Parathyroid adenoma (tissue), 2 donors: ENCODE measurements at regions not wholly inside any gene's neighbourhood (a gene's known extent, or its start where the extent isn't known, plus 50 kb on each side); places are given as distances from the start of the nearest gene placed in this dataset.

Source experiments
- H2AFZ ChIP-seq: fragments of 300-600 bp; sonication (generic); one replicate; pipeline ENCODE4 v1.7.0; 2017; ENCODE audit warnings: antibody characterized with exemption, mild to moderate bottlenecking
- H3K27ac ChIP-seq: fragments of 300-600 bp; sonication (generic); one replicate; pipeline ENCODE4 v1.7.0; 2017
- H3K27me3 ChIP-seq: fragments of 300-600 bp; sonication (generic); one replicate; pipeline ENCODE4 v1.7.0; 2017; ENCODE audit warnings: low read length; ENCODE audit not compliant: control insufficient read depth, insufficient read depth
- H3K36me3 ChIP-seq: fragments of 300-600 bp; sonication (generic); one replicate; pipeline ENCODE4 v1.7.0; 2017; ENCODE audit warnings: low read length; ENCODE audit not compliant: control insufficient read depth, insufficient read depth
- H3K4me1 ChIP-seq: fragments of 300-600 bp; sonication (generic); one replicate; pipeline ENCODE4 v1.7.0; 2017; ENCODE audit warnings: control low read depth
- H3K4me2 ChIP-seq: fragments of 300-600 bp; sonication (generic); one replicate; pipeline ENCODE4 v1.7.0; 2017; ENCODE audit warnings: low read length
- H3K4me3 ChIP-seq: fragments of 300-600 bp; sonication (generic); one replicate; pipeline ENCODE4 v1.7.0; 2017; ENCODE audit warnings: low read depth, low read length
- H3K79me2 ChIP-seq: fragments of 300-600 bp; sonication (generic); one replicate; pipeline ENCODE4 v1.7.0; 2017; ENCODE audit warnings: control low read depth
- H3K9ac ChIP-seq: fragments of 300-600 bp; sonication (generic); one replicate; pipeline ENCODE4 v1.7.0; 2017; ENCODE audit warnings: mild to moderate bottlenecking
- H3K9me3 ChIP-seq: fragments of 300-600 bp; sonication (generic); one replicate; pipeline ENCODE4 v1.7.0; 2017; ENCODE audit warnings: low read length; ENCODE audit not compliant: control insufficient read depth
- TF ChIP-seq, protein P1 (sequence below): fragments of 300-600 bp; sonication (generic); IDR thresholded peaks from one replicate; pipeline ENCODE4 v1.7.0; 2017; ENCODE audit warnings: antibody characterized with exemption, mild to moderate bottlenecking
- donor health status: primary hyperparathyroidism.

- Histone ChIP-seq H3K4me2 (no peak overlapping the region), H3K27me3 (no peaks in the 10 kb centered on the region), H3K9me3 (no peaks in the 10 kb centered on the region), H2AFZ (no peak overlapping the region), H3K9ac (no peak overlapping the region), H3K27ac (no peak overlapping the region), H3K4me1 (no peaks in the 10 kb centered on the region), H3K4me3 (no peak overlapping the region), H3K79me2 (no peaks in the 10 kb centered on the region), H3K36me3 (no peaks in the 10 kb centered on the region)
- TF ChIP-seq, protein P1, sequence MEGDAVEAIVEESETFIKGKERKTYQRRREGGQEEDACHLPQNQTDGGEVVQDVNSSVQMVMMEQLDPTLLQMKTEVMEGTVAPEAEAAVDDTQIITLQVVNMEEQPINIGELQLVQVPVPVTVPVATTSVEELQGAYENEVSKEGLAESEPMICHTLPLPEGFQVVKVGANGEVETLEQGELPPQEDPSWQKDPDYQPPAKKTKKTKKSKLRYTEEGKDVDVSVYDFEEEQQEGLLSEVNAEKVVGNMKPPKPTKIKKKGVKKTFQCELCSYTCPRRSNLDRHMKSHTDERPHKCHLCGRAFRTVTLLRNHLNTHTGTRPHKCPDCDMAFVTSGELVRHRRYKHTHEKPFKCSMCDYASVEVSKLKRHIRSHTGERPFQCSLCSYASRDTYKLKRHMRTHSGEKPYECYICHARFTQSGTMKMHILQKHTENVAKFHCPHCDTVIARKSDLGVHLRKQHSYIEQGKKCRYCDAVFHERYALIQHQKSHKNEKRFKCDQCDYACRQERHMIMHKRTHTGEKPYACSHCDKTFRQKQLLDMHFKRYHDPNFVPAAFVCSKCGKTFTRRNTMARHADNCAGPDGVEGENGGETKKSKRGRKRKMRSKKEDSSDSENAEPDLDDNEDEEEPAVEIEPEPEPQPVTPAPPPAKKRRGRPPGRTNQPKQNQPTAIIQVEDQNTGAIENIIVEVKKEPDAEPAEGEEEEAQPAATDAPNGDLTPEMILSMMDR, result no peak
Observed at GRCh38 chr16:10314317-10314716, 71.5 kb upstream of the ATF7IP2 start.

DNA sequence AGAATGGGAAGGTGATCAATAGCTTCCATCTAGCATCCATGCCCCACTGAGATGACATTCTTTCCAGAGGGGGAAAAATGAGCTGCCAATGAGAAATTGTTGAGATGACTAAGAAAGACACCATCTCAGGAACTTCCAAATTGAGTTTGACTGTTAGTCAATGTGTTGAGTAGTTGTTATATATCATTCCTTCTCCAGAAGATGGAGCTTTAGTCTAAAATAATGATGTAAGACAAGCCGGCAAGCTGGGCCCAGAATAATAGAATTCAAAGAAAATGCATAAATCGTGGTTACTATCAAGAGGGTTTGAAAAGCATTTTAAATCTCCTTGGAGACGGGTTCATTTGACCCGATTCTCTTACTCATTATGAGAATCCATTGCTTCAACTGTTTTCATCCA, 71.0 kb upstream of the ATF7IP2 start:
- Histone ChIP-seq H3K79me2 (no peaks in the 10 kb centered on the region), H3K9ac (no peak overlapping the region), H2AFZ (no peak overlapping the region), H3K9me3 (no peaks in the 10 kb centered on the region), H3K4me1 (no peaks in the 10 kb centered on the region), H3K36me3 (no peaks in the 10 kb centered on the region), H3K27ac (no peak overlapping the region), H3K4me2 (no peak overlapping the region), H3K27me3 (no peaks in the 10 kb centered on the region), H3K4me3 (no peak overlapping the region)
- TF ChIP-seq, protein P1, result no peak

DNA sequence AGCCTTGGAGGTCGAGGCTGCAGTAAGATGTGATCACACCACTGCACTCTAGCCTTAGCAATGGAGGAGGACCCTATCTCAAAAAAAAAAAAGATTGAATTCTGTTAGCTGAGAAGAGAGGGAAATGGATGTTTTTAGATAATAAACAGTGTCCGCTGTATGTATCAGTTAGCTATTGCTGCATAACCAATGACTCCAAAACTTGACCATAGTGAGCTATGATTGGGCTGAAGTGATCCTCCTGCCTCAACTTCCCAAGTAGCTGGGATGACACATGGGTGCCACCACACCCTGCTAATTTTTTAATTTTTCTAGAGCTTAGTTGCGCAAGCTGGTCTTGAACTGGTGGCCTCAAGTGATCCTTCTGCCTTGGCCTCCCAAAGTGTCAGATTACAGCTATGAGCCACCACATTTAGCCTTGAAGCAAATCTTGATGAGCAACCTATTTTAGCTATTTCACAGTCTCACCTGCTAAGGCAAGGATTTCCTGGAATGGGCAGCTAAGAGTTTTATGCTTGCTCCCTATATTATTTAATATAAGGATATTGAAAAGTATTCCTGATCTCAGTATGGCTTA, 68.3 kb upstream of the ATF7IP2 start:
- no peak overlapping the region for H3K9ac ChIP-seq
- TF ChIP-seq, protein P1, result no peak
- H3K27me3 ChIP-seq, result no peaks in the 10 kb centered on the region
- no peaks in the 10 kb centered on the region for H3K79me2 ChIP-seq
- no peaks in the 10 kb centered on the region for H3K4me1 ChIP-seq
- H3K4me2 ChIP-seq, result no peak overlapping the region
- no peaks in the 10 kb centered on the region for H3K36me3 ChIP-seq
- no peak overlapping the region for H3K27ac ChIP-seq
- H3K9me3 ChIP-seq, result no peaks in the 10 kb centered on the region
- H3K4me3 ChIP-seq, result no peak overlapping the region
- H2AFZ ChIP-seq, result no peak overlapping the region

DNA sequence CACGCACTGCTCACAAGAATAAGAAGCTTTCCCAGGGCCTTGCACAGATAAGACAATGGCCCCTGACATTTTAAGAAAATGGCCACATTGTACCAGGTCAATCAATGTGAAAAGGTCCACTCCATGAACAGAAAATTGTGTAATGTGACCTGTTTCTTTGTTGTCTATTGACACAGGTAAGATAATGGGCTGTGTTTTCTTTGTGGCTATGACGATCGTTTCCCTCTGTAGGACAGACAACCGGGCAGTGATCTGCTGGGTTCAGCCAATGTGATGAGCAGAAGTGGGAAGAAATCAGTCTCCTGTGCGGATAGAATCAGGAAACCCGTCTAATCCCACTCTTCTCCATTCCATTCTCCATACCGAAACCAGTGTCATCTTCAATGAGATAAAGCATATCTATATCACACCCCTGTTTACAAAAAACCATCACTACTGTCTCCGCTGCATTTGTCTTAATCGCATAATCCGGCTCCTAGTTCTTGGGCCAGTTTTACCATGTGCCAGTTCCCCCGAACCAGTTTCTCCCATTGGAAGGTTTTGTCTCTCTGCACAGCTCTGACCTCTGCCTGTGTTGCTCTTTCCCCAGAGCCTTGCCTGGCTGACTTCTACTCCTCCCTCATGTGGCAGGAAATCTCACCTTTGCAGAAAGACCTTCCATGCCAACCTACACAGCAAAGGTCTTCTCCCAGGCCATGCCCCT, 66.9 kb upstream of the ATF7IP2 start:
- H3K4me3 ChIP-seq, result no peak overlapping the region
- no peaks in the 10 kb centered on the region for H3K4me1 ChIP-seq
- peak overlapping the region; percentile 36 for H2AFZ ChIP-seq
- no peak overlapping the region for H3K27ac ChIP-seq
- H3K4me2 ChIP-seq, result no peak overlapping the region
- H3K27me3 ChIP-seq, result no peaks in the 10 kb centered on the region
- no peaks in the 10 kb centered on the region for H3K36me3 ChIP-seq
- H3K9me3 ChIP-seq, result no peaks in the 10 kb centered on the region
- TF ChIP-seq, protein P1, result no peak
- no peak overlapping the region for H3K9ac ChIP-seq
- no peaks in the 10 kb centered on the region for H3K79me2 ChIP-seq
